Fibroblast of the conjunctiva (primary cell): ENCODE measurements at regions not wholly inside any gene's neighbourhood (a gene's known extent, or its start where the extent isn't known, plus 50 kb on each side); places are given as distances from the start of the nearest gene placed in this dataset.
"Not testable (repeated sequence)": the region's sequence is repeated elsewhere in the genome, so short reads cannot be mapped to it uniquely, and the experiment has no call there.

Source experiments
- DNase-seq: peaks from one replicate; pipeline ENCODE4 v3.0.0-alpha.2; 2010; ENCODE audit warnings: low read depth

DNA sequence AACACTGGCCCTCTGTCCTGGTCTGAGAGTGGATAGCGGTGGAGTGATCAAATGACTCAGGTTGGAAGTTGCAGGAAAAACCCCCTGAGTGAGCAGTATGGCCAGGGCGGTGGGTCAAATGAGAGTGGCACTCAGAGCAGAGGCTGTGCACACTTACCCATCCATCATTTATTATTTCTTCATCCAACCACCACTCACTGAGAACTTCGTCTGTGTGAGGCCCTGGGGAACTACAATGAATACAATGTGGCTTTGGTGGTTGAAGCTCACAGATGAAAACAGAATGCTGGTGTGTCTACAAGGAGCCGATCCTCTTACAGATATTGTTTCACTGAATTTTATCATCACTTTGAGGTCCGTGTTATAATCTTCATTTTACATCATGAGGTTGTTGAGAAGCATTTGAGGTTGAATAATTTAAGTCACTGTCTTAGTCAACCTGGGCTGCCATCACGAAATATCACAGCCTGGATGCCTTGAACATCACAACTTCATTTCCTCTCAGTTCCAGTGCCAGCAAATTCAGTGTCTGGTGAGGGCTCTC lies 73.4 kb upstream of the ID2 start:
- no peak for DNase-seq

DNA sequence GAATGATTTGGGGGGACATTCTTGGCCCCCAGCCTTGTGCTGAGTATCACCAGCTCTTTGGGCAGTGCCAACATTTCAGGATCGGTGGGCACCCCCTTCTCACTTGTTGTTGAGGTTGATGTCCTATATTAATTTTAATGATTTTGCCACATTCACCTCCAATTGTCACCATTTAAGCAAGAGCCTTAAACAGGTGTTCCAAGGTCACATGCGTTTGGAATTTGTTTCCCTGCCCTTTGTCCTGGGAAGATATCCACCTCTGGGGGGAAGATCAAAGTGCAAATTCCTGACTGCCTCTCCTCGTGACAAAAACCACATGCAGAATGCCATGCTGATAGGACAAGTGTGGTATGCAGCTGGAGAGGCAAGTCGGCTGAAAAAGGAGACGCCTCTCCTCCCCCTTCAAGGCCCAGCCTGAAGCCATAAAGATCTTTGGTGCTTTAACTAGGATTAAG lies 72.5 kb upstream of the ID2 start:
- DNase-seq, result no peak

DNA sequence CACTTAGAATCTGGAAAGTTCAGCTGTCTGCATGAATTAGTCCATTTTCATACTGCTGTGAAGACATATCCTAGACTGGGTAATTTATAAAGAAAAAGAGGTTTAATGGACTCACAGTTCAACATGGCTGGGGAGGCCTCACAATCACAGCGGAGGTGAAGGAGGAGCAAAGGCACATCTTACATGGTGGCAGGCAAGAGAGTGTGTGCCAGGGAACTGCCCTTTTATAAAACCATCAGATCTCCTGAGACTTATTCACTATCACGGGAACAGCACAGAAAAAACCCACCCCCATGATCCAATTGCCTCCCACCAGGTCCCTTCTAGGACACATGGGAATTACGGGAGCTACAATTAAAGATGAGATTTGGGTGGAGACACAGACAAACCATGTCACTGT lies 71.1 kb upstream of the ID2 start:
- DNase-seq, result not testable (repeated sequence)

DNA sequence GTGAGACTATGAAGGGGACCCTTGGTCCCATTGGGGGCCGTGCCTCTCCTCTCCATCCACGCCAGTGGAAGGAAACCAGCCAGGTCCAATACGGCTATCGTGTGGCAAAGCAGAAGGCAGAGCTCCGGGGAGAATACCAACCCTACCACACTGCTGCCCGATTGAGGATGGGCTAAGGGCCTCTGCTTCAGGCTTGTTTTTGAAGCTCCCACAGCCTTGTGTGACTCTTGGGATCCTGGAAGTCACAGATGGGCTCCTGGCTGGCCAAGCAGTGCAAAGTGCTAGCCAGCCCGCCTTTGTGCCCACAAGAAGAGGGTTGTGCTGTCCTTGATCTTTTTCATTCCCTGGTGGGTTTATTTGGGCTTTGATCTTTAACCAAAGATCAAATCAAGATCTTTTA lies 70.6 kb upstream of the ID2 start:
- DNase-seq, result no peak

DNA sequence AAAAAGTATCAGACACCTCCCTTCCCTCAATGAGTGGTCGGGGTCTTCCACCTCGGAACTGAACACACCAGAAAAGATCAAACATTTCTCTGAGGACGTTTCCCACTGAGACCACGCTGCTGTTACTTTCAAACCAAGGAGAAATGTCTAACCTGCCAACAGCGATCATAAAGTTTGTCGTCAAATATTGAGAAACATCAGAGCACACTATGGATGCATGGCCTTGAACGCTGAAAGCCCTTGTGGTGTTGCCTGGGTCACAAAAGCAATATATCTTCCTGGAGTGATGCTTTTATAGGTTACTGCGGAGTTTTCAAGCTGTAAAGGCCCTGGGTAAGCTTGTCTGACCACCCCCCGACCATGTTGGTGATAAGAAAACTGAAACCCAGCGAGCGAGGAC lies 70.2 kb upstream of the ID2 start:
- DNase-seq, result no peak

DNA sequence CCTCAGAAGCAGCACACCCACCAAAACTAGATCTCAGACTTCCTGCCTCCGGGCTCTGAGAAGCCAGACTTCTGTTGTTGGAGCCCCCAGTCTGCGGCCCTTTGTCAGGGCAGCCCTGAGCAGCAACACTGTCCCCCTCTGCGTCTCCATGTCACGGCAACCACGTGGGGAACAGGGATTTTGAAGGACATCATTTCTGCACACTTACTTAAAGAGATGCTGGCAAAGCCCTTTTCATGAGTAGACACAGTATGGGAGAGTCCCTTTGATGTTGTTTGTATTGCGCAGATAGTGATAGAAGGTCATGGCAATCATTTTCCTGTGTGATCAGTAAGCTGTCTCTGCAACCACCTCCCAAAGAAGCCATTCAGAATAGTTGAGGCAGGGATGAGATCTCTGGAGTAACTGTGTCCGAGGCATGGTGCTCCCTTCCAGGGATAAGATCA lies 69.1 kb upstream of the ID2 start:
- DNase-seq, result no peak

DNA sequence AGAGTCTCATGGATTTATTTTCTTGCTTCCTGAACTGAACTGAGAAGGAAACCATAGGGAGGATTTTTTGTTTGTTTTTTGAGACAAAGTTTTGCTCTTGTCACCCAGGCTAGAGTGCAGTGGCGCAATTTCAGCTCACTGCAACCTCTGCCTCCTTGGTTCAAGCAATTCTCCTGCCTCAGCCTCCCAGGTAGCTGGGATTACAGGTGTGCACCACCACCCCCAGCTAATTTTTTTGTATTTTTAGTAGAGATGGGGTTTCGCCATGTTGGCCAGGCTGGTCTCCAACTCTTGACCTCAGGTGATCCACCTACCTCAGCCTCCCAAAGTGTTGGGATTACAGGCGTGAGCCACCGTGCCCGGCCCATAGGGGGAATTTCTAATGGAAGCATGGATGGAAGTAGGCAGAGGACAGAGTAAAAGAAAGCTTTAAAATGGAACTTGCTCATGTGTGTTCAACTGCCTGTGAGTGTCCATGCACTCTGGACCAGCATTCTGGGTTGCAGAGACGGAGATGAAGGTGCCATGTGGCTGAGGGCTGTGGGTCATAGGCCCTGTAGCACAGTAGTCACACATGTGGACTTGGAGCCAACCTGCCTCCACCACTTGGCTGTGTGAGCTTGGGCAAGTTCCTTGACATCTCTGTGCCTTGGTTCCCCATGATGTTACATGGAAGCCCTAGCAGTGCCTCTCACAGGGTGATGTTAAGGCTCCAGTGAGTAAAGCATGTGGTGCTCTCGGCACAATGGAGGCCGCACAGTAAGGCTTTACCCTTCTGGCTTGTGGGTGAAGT lies 68.5 kb upstream of the ID2 start:
- DNase-seq, result not testable (repeated sequence)

DNA sequence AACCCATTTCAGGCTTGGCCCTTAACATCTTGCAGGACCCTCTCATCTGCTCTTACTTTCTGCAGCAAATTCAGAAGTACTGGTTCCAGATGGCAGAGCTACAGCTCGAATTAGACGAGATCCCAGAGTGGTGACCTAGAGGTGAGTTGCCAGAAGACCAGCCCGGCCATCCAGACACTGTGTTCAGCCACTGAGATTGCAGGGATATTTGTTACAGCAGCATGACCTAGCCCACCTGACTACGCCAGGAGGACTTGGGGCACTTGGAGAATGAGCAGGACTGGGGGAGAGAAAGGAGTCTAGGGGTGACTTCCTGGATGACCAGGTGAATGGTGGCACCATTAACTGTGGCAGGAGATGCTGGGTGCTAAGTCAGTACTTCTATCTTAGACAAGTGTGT lies 67.2 kb upstream of the ID2 start:
- no peak for DNase-seq

DNA sequence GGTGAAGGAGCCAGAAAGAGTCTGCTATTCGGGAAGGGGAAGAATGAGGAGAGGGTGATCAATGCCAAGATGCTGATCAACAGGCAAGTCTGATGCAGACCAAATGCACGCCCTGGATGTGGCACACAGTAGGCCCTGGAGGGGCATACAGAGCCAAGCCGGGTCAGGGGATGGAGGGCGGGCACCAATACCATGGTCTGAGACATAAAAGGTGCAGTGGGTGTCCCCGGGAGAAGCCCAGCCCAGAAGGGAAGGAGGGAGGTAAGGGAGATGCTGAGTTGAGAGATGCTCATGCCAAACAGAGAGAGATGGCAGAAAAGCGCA lies 66.6 kb upstream of the ID2 start:
- no peak for DNase-seq

DNA sequence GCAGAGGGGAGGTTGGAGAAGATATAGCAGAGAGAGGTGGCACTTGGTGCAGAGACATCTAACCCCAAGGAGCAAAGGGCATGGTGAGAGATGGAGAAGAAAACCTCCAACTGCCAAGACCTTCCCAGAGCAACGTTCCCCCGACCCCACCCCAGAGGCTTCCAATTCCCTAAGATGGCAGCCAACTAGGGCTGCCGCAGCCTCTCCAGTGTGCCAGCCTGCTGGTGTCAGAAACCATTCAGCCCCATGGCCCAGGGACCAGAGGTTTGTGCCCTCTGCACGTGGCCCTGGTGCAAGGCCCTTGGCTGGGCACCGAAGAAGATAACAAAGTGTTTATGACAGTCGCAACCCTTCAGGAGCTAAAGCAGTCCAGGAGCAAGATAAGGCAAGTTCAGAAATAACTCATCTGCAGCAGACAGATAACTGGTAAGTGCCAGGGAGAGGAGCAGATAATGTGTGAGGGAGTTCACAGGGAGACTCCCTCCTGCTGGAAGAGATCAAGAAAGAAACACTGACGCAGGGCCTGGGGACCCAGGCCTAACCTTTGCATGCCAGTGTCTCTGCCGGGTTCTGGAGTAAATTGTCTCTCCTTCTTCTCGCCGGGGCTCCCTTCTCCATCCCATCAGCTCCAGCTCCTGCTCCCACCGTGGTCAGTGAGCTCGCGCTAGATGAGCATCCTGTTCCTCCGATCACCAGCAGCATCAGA lies 66.1 kb upstream of the ID2 start:
- DNase-seq, result no peak

DNA sequence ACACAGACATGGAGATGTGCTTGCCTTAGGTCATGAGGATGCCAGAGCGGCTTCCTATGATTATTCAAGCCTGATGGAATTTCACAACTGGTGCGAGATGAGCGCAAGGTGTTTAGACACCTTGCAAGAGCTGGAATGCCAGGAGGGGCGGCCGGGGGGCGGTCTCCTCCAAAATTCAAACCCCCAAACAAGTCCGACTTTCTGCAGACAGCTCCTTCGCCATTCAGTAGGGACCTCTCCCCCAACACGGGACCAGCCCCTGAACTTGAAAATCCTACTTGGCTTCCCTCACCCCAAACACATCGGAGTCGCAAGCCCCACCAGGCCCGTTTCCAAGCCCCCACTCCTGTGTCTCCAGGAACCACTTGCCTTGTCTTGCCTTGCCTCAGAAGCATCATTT lies 64.8 kb upstream of the ID2 start:
- no peak for DNase-seq

DNA sequence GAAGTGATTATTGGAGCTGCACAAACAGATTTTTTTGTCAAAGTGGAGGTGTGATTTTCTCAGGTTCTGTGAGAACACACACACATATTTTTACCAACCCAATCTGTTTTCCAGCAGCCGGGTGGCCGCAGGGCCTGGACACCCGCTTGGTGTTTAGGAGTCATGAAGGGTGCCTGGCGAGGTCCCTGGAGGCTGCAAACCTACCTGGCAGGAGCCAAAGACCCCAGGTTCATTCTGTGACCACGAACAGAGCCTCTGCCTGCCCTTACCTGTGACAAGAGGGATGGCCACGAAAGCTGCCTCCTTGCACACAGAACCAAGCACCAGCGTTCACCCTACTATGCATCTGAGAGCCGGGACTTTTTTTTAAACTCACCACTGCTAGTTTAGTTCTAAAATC lies 64.3 kb upstream of the ID2 start:
- DNase-seq, result no peak

DNA sequence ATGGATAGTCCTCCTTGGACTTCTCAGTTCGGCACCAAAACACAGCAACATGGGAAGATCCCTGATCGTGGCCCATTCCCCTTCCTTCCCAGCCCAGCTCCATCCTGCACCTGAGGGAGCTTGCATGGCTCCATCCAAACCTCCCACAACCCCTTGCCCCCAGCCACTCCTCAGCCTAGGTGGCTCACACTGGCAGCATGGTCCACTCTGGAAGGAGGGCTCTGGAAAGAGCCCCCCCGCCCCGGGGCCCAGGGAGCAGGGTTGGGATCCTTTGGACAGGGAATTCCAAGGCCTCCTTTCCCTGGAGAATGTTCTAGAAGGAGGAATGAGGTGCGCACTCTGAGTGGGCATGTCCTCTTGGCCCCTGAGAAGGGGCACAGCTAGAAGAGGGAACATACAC lies 62.8 kb upstream of the ID2 start:
- no peak for DNase-seq

DNA sequence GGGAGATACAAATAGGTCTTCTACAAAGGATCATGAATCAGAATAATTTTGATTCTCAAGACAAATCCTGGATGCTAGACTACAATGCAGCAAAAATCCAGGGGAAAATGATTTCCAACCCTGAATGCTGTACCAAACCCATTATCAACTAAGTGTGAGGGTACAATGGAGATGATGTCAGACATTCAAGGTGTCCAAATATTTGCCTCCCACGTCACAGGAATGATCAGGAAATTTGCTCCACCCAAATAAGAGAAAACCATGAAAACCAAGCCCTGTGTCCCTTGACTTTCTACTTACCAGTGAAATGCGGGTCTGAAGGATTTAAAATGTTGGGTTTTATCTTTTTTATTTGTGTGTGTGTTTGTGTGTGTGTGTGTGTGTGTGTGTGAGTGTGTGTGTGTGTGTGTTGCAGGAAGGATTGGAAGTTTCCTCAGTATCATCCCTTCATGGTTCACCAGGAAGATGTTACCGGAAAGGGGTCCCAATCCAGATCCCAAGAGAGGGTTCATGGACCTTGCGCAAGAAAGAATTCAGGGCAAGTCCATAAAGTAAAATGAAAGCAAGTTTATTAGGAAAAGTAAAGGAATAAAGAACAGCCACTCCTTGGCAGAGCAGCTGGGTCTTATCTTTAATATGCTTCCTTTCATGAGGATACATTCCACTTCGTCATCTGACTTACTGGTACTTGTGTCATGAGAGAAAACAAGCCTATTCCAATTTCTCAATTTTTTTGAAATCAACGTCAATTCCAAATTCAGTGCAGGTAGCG lies 61.1 kb upstream of the ID2 start:
- no peak for DNase-seq

DNA sequence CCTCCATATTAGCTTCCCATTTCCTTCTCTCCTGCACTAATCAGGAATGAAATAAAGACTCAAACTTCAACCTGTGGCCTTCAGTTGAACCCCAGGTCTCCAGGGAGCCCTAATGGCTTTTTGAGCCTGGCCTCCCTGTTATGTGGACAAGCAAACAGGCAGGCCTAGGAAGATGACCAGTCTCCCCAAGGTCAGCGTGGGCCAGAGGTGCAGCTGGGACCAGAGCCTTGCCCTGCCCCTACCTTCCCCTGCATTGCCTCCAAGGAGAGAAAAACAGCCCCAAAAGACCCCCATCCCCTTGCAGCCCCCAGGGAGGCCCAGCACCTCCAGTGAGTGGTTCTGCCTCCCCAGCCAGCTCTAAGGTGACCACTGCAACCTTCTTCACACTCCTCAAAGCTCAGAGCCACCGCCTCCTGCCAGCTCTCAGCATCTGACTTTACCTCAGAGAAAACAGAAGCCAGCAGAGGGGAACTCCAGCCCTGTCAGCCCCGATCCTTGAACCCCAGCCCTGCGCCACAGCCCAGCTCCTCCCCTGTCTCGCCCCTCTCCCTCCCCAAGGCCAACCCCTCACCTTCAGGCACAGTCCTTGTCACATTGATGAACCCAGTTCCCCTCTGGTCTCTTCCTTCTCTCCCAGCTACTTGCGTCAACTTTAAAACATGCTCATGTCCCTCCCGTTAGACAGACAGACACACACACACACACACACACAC lies 59.5 kb upstream of the ID2 start:
- DNase-seq, result no peak

DNA sequence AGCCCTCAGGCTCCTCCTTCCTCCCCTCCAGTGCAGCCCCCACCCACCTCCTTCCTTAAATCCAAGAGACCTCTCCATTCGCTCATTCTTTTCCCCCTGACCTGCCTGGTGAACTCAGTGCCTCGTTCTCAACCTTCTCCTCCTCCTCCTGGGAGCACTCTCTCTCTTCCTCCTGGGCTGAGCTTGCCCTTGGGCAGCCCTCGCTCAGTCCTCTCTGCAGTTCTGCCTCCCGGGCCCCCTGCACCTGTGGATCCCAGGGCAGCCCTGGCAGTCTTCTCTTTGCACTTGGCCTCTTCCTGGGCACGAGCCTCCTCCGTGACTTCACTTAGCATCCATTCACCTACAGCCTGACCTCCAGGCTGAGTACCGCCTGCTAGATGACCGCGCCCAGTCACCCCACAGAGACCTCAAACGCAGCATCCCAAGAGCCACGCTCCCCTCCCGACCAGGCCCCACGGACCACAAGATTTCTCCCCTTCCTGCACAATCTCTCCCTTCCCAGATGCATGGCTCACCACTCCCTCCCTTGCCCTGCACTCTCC lies 58.9 kb upstream of the ID2 start:
- no peak for DNase-seq

DNA sequence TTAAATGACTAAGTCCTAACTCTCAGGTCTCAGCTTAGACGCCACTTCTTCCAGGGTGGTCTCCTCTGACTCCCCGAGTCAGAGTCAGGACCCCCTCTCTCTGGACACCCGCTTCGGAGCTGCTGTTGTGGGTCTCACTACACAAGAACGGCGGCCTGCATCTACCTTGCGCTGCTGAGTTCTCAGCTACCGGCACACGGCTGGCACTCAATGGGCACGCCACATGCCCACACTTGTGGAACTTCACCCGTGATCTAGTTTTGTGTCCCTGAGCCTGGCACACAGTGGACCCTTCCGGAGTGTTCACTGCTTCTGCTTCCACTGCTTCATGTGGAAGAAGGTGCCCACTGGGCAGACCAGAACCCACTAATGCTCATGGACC lies 58.3 kb upstream of the ID2 start:
- no peak for DNase-seq

DNA sequence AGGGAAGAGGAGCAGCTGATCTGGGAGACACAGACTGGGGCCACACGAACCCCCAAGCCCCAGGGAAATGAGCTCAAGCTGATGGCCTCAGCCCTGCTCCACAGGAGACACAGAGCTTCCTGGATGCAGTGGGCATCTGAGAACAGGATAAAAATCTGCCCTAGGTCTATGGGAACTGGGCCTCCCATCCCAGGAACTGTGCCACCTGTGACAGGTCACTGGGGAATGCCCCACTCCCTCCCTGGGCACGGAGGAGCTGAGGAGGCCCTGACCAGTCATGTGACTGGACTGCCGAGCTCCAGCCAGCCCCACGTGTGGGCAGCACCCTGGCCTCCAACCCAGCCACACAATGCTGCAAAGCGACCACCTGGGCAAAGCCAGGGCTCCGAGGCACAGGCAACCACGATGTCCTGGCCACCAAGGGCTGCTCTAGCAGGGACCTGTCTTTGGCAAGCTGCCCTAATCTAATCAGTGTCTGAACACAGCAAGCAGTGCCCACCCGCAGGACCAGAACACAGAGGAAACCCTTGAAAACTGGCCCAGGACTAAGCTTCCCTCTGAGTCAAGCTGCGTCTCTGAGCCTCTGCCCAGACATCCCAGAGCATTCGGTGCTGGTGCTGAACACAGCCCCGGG lies 57.8 kb upstream of the ID2 start:
- DNase-seq, result no peak

DNA sequence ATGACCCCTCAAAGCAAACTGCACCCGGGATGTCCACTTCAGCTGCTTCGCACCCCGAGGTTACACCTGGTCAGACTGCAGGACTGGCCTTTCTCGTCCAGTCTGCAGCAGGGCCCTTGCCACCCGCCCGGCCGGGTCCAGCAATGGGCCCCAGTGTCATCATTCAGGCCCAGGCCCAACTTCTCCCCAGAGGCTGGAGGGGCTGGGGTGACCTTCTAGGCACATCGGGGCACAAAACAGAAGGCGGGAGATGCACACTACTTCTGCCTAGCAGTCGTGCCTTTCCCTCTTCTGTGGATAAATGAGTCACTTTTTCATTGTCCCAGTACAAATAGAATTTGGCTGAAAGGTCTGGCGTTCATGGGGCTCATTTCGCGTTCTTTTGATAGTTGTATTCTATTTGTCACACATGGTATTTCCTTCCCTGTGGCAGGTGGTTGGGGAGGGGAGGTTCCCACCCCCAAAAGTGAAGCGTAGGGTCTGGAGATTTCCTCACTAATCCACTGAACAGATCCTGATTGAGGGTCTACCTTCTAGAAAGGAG lies 56.9 kb upstream of the ID2 start:
- no peak for DNase-seq

DNA sequence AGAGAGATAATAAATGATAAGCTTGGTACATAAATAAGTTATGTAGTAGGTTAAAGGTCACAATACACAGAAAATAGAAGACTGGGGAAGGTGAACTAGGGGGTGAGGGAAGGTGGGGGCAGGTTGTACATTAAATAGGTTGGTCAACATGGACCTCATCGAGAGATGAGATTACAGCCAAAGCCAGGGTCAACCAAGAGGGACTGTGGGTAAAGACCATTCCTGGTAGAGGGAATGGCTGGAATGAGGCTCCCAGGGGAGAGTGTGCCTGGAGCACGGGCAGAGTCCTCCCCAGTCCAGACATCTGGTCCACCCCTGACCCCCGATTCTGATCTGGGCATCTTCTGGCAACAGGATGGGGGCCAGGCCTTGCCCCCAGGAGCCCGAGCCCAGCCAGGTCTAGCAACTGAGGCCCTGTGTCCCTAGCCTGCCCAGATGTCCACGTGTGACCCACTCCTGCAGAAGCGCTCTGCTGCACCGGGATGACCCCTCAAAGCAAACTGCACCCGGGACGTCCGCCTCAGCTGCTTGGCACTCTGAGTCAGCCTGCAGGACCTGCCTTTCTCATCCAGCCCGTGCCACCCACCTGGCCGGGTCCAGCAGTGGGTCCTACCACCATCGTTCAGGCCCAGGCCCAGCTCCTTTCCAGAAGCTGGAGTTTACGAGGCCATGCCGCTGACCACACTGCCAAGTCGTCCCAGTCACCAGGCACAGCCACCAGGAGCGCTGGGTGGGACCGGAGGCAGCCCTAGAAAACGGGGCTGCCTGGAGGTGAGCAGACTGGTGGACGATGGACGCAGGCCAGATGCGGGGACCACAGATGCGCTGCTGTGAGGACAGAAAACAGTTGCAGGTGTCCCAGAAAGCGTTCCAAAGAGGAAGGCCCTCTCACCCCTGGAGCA lies 56.2 kb upstream of the ID2 start:
- no peak for DNase-seq
